MM.1S (cell line): ENCODE measurements at regions not wholly inside any gene's neighbourhood (a gene's known extent, or its start where the extent isn't known, plus 50 kb on each side); places are given as distances from the start of the nearest gene placed in this dataset.
"Not testable (repeated sequence)": the region's sequence is repeated elsewhere in the genome, so short reads cannot be mapped to it uniquely, and the experiment has no call there.

Source experiments
- DNase-seq: peaks from one replicate; pipeline ENCODE4 v3.0.0-alpha.2; 2015
- H2AFZ ChIP-seq: fragments of 300-600 bp; sonication (generic); 2 replicates; pipeline ENCODE4 v1.6.0; 2016; ENCODE audit warnings: antibody characterized with exemption, low read length
- H3F3A ChIP-seq: fragments of 300-600 bp; sonication (generic); 2 replicates; pipeline ENCODE4 v1.6.1; 2016; ENCODE audit warnings: mild to moderate bottlenecking, antibody characterized with exemption, low read length, moderate library complexity, mixed read lengths; ENCODE audit not compliant: insufficient read depth
- H3K27ac ChIP-seq: fragments of 300-600 bp; sonication (generic); 2 replicates; pipeline ENCODE4 v1.5.1; 2016; ENCODE audit warnings: mild to moderate bottlenecking, low read length
- H3K27me3 ChIP-seq: fragments of 300-600 bp; sonication (generic); replicated peaks from 2 replicates; pipeline ENCODE4 v1.6.0; 2016; ENCODE audit warnings: low read length; ENCODE audit not compliant: insufficient read depth
- H3K36me3 ChIP-seq: fragments of 300-600 bp; sonication (generic); replicated peaks from 2 replicates; pipeline ENCODE4 v1.6.1; 2016; ENCODE audit warnings: mild to moderate bottlenecking, low read length, mixed read lengths; ENCODE audit not compliant: insufficient read depth
- H3K4me1 ChIP-seq: fragments of 300-600 bp; sonication (generic); 2 replicates; pipeline ENCODE4 v1.6.1; 2016; ENCODE audit warnings: low read length, mixed read lengths
- H3K4me2 ChIP-seq: fragments of 300-600 bp; sonication (generic); 2 replicates; pipeline ENCODE4 v1.6.0; 2016; ENCODE audit warnings: low read depth, low read length
- H3K4me3 ChIP-seq: fragments of 300-600 bp; sonication (generic); 2 replicates; pipeline ENCODE4 v1.5.1; 2016; ENCODE audit warnings: low read length, mixed read lengths
- H3K79me2 ChIP-seq: fragments of 300-600 bp; sonication (generic); 2 replicates; pipeline ENCODE4 v1.6.1; 2016; ENCODE audit warnings: mixed run types, low read length, mixed read lengths
- H3K9ac ChIP-seq: fragments of 300-600 bp; sonication (generic); 2 replicates; pipeline ENCODE4 v1.6.1; 2016; ENCODE audit warnings: low read length, mixed read lengths
- H3K9me2 ChIP-seq: fragments of 300-600 bp; sonication (generic); replicated peaks from 2 replicates; pipeline ENCODE4 v1.6.1; 2016; ENCODE audit warnings: mild to moderate bottlenecking, low read length, mixed read lengths; ENCODE audit not compliant: insufficient read depth
- H3K9me3 ChIP-seq: fragments of 300-600 bp; sonication (generic); replicated peaks from 2 replicates; pipeline ENCODE4 v1.6.1; 2016; ENCODE audit warnings: mild to moderate bottlenecking, low read length, mixed read lengths; ENCODE audit not compliant: insufficient read depth
- H4K20me1 ChIP-seq: fragments of 300-600 bp; sonication (generic); 2 replicates; pipeline ENCODE4 v1.6.1; 2016; ENCODE audit warnings: mild to moderate bottlenecking, low read length, moderate library complexity, mixed read lengths; ENCODE audit not compliant: insufficient read depth

DNA sequence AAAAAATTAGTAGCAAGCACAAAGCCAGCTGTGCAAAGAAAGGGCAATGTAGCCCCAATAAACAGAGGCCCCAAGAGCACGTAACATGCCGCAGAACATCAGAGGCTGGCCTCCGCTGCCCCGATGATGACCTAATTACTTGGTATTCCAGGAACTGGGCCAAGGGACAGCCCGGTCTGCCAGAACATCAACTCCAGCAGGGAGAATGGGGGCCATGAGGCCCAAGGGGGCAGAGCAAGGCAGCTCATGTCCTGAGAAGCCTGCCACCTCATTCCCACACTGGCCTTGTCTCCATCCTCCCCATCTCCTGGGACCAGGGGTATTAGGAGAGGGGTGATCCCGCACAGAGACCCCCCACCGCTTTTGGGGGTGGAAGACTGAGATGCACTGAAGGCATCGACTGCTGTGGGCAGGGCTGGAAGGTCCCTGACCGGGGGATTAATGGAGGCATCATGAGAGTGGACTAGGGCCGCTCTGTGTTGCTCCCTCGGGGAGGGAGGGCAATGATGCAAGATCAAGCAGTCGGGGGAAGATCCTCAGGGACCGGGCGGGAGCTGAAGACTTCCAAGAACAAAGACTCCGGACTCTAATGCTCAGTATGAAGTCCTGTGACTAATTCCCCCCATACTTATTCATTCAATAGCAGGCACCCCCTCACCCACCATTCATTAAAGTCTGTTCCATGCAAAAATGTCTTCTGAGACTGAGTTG is 192.3 kb downstream of the BCL2L11 start:
- not testable (repeated sequence) for H3K9ac ChIP-seq, DNase-seq, H2AFZ ChIP-seq, H3K4me2 ChIP-seq, H3K4me3 ChIP-seq, H3K27me3 ChIP-seq, H3K9me2 ChIP-seq, H3K9me3 ChIP-seq, H3F3A ChIP-seq, H3K4me1 ChIP-seq, H3K27ac ChIP-seq, H3K36me3 ChIP-seq, H3K79me2 ChIP-seq, H4K20me1 ChIP-seq

DNA sequence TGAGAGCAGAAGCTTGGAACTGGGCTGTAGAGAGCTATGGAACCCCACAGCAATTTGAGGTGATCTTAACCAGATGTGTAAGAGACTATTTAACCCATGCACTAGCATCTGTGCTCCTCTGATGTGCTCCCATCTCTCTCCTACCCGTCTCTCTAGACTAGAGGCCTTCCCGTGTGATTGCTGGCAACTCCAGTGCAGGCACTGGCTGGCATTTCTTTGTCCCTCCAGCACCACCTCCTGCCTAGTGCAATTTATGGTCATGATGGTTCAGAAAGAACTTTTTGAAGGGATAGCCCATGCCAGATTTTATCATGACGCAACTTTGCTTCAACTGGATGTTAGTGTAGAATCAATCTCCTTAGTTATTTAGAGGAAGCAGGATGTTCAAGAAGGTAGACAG is 193.0 kb downstream of the BCL2L11 start:
- not testable (repeated sequence) for H3F3A ChIP-seq, H3K9me3 ChIP-seq, H2AFZ ChIP-seq, H3K9me2 ChIP-seq, H3K9ac ChIP-seq, H3K36me3 ChIP-seq, H3K4me3 ChIP-seq, H3K4me1 ChIP-seq, H3K4me2 ChIP-seq, H3K27me3 ChIP-seq, H3K79me2 ChIP-seq, H3K27ac ChIP-seq, H4K20me1 ChIP-seq, DNase-seq

DNA sequence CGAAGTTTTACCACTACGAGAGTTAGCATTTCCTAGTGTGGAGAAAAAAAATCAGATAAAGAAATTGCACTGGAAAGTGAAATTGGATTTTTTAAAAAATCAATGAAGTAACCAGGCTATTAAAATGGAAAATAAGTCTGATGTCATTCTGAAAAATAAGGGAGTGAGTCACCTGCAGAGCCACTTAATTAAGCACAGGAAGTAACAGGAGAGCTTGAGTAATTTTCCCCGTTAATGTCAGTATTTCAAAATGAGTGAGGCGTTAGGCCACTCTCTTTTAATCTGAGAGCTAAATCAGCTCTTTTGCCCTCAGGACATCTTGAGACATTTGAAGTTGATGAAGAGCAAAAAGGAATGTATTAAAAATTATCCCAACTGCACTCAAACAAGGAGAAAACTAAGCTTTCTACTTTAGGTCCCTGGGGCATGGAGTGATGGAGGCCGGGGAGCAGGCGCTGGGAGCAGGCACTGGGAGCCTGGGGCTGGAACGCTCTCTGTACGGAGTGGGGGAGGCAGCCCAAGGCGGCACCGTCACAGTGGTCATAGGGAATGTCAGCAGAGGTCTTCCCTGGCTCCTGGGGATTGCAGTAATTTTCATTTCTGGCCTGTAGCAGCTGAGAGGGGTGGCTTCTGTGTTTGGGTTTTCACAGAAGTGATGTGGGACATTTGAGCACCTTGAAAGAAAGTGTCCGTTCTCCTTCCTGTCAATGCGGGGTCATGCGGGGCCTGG is 194.6 kb downstream of the BCL2L11 start:
- not testable (repeated sequence) for H3K4me2 ChIP-seq, H3F3A ChIP-seq, H3K9ac ChIP-seq, H3K4me3 ChIP-seq, H2AFZ ChIP-seq, DNase-seq, H3K9me2 ChIP-seq, H3K27me3 ChIP-seq, H3K9me3 ChIP-seq, H3K36me3 ChIP-seq, H4K20me1 ChIP-seq, H3K4me1 ChIP-seq, H3K79me2 ChIP-seq, H3K27ac ChIP-seq

DNA sequence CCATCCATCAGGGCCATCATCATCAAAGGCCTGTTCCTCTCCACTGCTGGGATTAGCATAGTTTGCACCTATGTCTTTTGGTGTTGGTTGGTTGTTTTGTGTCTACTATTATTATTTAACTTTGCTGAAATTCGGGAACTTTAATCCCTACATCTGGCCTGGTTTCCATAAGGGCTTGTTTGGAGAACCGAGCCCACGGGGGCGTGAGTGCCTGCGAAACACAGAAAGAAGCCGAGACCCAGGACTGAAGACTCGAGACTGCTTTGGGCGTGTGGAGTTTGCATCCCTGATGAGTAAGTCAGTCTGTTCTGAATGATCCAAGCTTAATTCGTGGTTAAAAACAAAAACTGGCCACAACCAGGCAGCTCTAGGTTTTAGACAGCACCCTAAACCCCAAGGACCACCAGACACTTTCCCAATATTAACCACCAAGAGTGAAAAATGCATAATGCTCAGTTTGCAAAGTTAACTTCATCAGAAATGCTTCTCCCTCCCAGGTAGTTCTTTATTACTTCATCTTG is 195.6 kb downstream of the BCL2L11 start:
- not testable (repeated sequence) for H3K79me2 ChIP-seq

DNA sequence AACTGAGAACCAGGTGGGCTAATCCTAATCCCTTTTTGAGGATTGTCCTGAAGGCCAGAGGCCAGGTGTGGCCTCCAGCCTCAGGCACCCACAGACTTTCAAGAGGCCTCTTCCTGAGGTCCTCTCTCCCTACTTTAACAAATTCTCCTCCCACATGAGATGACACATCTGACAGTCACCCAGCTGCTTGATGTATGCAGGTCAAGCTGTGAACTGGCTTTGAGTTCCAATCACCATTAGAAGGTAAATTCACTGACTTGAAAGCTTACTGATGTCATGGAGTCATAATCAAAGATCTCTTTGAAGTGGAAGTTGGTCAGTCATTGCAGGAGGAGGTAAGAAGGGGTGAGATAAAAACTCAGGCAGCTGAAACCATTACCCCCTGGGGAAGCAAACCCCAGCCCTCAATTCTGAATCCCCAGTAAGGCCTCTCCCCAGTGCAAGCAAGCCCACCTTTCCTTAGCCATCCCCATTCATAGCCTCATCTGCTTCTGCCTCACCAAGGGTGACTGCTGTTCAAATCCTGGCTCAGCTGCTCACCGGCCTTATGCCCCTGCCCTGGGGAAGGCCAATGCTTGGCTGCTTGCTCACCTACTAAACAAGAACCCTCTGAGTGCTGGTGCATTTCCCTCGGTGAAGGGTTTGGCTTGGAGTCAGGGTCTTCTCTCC is 196.3 kb downstream of the BCL2L11 start:
- not testable (repeated sequence) for H3K9me3 ChIP-seq, DNase-seq, H3K27ac ChIP-seq, H4K20me1 ChIP-seq, H3K4me1 ChIP-seq, H3K79me2 ChIP-seq, H3K4me2 ChIP-seq, H3K9ac ChIP-seq, H2AFZ ChIP-seq, H3K4me3 ChIP-seq, H3K9me2 ChIP-seq, H3F3A ChIP-seq, H3K27me3 ChIP-seq, H3K36me3 ChIP-seq

More for the DNA sequence above, 195.6 kb downstream of the BCL2L11 start:
- H3K9ac ChIP-seq, H3K4me2 ChIP-seq, H3K27ac ChIP-seq, H3K27me3 ChIP-seq, H3K9me2 ChIP-seq, H3K36me3 ChIP-seq, H2AFZ ChIP-seq, H3K9me3 ChIP-seq, H3K4me3 ChIP-seq, H3F3A ChIP-seq, H3K4me1 ChIP-seq, H4K20me1 ChIP-seq, DNase-seq: not testable (repeated sequence)

DNA sequence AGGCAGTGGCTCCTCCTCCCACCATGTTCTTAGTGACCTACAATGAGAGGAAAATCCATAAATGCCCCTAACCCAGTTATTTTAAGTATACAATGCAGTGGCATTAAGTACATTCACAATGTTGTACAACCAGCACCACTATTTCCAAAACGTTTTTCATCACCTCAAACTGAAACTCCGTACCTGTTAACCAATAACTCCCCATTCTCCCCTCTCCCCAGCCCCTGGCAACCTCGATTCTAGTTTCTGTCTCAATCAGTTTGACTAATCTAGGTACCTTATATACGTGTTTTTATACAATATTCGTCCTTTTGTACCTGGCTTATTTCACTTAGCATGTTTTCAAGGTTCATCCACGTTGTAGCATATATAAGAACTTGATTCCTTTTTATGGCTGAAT is 198.8 kb downstream of the BCL2L11 start:
- H3K36me3 ChIP-seq, H3K79me2 ChIP-seq, H3K4me3 ChIP-seq, H3K27me3 ChIP-seq, H3K9me3 ChIP-seq, H4K20me1 ChIP-seq, H2AFZ ChIP-seq, H3K4me2 ChIP-seq, DNase-seq, H3K9ac ChIP-seq, H3K9me2 ChIP-seq, H3K4me1 ChIP-seq, H3K27ac ChIP-seq, H3F3A ChIP-seq: not testable (repeated sequence)

DNA sequence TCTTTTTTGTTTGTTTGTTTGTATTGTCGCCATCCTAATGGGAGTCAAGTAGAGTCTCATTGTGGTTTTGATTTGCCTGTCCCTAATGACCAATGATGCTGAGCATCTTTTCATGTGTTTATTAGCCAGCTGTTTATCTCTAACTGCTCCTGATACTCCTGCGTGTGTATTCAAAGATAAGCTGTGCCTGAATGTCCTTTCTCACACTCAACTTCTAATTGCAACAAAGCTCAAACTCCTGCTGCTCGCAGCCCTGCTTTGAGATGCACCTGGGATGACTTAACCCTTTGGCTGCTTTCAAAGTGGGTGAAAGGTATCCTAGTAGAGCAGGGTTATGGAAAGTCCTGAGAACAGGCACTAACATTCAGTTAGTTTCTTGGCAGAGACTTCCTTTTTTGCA is 199.6 kb downstream of the BCL2L11 start:
- H3K4me3 ChIP-seq, H3F3A ChIP-seq, H3K9me3 ChIP-seq, H3K79me2 ChIP-seq, H3K9me2 ChIP-seq, H3K27me3 ChIP-seq, H3K36me3 ChIP-seq, H4K20me1 ChIP-seq, H3K9ac ChIP-seq, DNase-seq, H2AFZ ChIP-seq, H3K27ac ChIP-seq, H3K4me1 ChIP-seq, H3K4me2 ChIP-seq: not testable (repeated sequence)
